ENCODE measurements at regions not wholly inside any gene's neighbourhood (a gene's known extent, or its start where the extent isn't known, plus 50 kb on each side); places are given as distances from the start of the nearest gene placed in this dataset.

DNA sequence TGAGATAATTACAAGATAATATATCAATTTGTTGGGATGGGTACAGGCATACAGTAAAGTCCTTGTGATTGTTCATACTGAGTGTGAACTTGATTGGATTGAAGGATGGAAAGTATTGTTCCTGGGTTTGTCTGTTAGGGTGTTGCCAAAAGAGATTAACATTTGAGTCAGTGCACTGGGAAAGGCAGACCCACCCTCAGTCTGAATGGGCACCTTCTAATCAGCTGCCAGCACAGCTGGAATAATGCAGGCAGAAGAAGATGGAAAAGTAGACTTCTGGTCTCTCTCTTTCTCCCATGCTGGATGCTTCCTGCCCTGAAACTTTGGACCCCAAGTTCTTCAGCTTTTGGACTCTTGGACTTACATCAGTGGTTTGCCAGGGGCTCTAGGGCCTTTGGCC lies 457.9 kb upstream of the SLIT2 start:
- Histone ChIP-seq H3K9me3 (ENCODE audit: insufficient read depth, low read depth) (no peaks in the 10 kb centered on the region), H3K36me3 (ENCODE audit: low read depth) (no peaks in the 10 kb centered on the region), H3K4me2 (no peak overlapping the region), H3K27ac (no peak overlapping the region), H3K4me3 (no peak overlapping the region), H3K27me3 (ENCODE audit: insufficient read depth, low read depth) (no peaks in the 10 kb centered on the region), H2AFZ (no peak overlapping the region), H3K4me1 (replicated peaks; ENCODE audit: insufficient read depth) (no peaks in the 10 kb centered on the region), H3F3A (ENCODE audit: insufficient read depth, low read depth) (no peaks in the 10 kb centered on the region), H4K20me1 (ENCODE audit: insufficient read depth) (no peaks in the 10 kb centered on the region), H3K79me2 (ENCODE audit: low read depth) (no peaks in the 10 kb centered on the region), H3K9me2 (ENCODE audit: insufficient read depth) (no peaks in the 10 kb centered on the region)
- no peak for DNase-seq
- POLR2A ChIA-PET (ENCODE audit: unreplicated experiment): no interaction called here
- intact Hi-C loops (cut with micrococcal nuclease; ENCODE audit: unreplicated experiment): no loop called here
- BruUV-seq (replicated peaks): no TSS peak
- no peak for TF ChIP-seq EZH2 (IDR thresholded peaks at IDR 0.05; ENCODE audit: low read depth)
- TF ChIP-seq, protein P1, sequence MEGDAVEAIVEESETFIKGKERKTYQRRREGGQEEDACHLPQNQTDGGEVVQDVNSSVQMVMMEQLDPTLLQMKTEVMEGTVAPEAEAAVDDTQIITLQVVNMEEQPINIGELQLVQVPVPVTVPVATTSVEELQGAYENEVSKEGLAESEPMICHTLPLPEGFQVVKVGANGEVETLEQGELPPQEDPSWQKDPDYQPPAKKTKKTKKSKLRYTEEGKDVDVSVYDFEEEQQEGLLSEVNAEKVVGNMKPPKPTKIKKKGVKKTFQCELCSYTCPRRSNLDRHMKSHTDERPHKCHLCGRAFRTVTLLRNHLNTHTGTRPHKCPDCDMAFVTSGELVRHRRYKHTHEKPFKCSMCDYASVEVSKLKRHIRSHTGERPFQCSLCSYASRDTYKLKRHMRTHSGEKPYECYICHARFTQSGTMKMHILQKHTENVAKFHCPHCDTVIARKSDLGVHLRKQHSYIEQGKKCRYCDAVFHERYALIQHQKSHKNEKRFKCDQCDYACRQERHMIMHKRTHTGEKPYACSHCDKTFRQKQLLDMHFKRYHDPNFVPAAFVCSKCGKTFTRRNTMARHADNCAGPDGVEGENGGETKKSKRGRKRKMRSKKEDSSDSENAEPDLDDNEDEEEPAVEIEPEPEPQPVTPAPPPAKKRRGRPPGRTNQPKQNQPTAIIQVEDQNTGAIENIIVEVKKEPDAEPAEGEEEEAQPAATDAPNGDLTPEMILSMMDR (conservative IDR thresholded peaks at IDR 0.05): no peak
- CTCF ChIA-PET: no interaction called here

GRCh38 chr4:19791422-19792123 lies 460.1 kb upstream of the SLIT2 start:
- Histone ChIP-seq H3K27me3 (ENCODE audit: insufficient read depth, low read depth) (no peaks in the 10 kb centered on the region), H3K4me2 (no peak overlapping the region)

GRCh38 chr4:19786616-19787015 lies 465.1 kb upstream of the SLIT2 start:
- no peak overlapping the region for H3K27ac ChIP-seq
- no peaks in the 10 kb centered on the region for H3K27me3 ChIP-seq (ENCODE audit: insufficient read depth, low read depth)
- no peak for TF ChIP-seq EZH2 (IDR thresholded peaks at IDR 0.05; ENCODE audit: low read depth)
- TF ChIP-seq, protein P1 (conservative IDR thresholded peaks at IDR 0.05): no peak
- DNase-seq: no peak
- H3K4me1 ChIP-seq (replicated peaks; ENCODE audit: insufficient read depth): no peaks in the 10 kb centered on the region
- ChIA-PET POLR2A (ENCODE audit: unreplicated experiment) (no interaction called here), CTCF (interaction anchor here (0.6 kb wide), 1 partner anchor 63 kb away, joined by 3 read pairs; no protein-coding TSS in a partner anchor)
- no peaks in the 10 kb centered on the region for H3K36me3 ChIP-seq (ENCODE audit: low read depth)
- no peak overlapping the region for H3K4me2 ChIP-seq
- no peaks in the 10 kb centered on the region for H3K9me3 ChIP-seq (ENCODE audit: insufficient read depth, low read depth)
- H3K9me2 ChIP-seq (ENCODE audit: insufficient read depth): no peaks in the 10 kb centered on the region
- H3K4me3 ChIP-seq: no peak overlapping the region
- H3F3A ChIP-seq (ENCODE audit: insufficient read depth, low read depth): no peaks in the 10 kb centered on the region
- intact Hi-C loops (cut with micrococcal nuclease; ENCODE audit: unreplicated experiment): no loop called here
- no TSS peak for BruUV-seq (replicated peaks)
- H3K79me2 ChIP-seq (ENCODE audit: low read depth): no peaks in the 10 kb centered on the region
- no peak overlapping the region for H2AFZ ChIP-seq
- no peaks in the 10 kb centered on the region for H4K20me1 ChIP-seq (ENCODE audit: insufficient read depth)

More at GRCh38 chr4:19791422-19792123, 460.1 kb upstream of the SLIT2 start:
- no TSS peak for BruUV-seq (replicated peaks)
- Histone ChIP-seq H3K4me3 (no peak overlapping the region), H3K79me2 (ENCODE audit: low read depth) (no peaks in the 10 kb centered on the region), H2AFZ (no peak overlapping the region), H3K27ac (no peak overlapping the region), H3K4me1 (replicated peaks; ENCODE audit: insufficient read depth) (no peaks in the 10 kb centered on the region), H3K9me2 (ENCODE audit: insufficient read depth) (no peaks in the 10 kb centered on the region), H3K36me3 (ENCODE audit: low read depth) (no peaks in the 10 kb centered on the region), H3F3A (ENCODE audit: insufficient read depth, low read depth) (no peaks in the 10 kb centered on the region), H4K20me1 (ENCODE audit: insufficient read depth) (no peaks in the 10 kb centered on the region), H3K9me3 (ENCODE audit: insufficient read depth, low read depth) (no peaks in the 10 kb centered on the region)
- ChIA-PET CTCF (no interaction called here), POLR2A (ENCODE audit: unreplicated experiment) (no interaction called here)
- DNase-seq: no peak
- intact Hi-C loops (cut with micrococcal nuclease; ENCODE audit: unreplicated experiment): no loop called here
- no peak for TF ChIP-seq EZH2 (IDR thresholded peaks at IDR 0.05; ENCODE audit: low read depth)
- TF ChIP-seq, protein P1 (conservative IDR thresholded peaks at IDR 0.05): no peak

Data from PC-9 (cell line).